Kidney (tissue), 13 donors: ENCODE measurements at regions not wholly inside any gene's neighbourhood (a gene's known extent, or its start where the extent isn't known, plus 50 kb on each side); places are given as distances from the start of the nearest gene placed in this dataset.

ENCODE experiments used
- DNase-seq, 5 donors: peaks; one replicate each; pipeline ENCODE4 v3.0.0-alpha.2; 2013 to 2020
- FAIRE-seq: peaks from 2 replicates; lab custom pipeline; 2012; peaks lifted over from hg19 to GRCh38; lab: Jason Lieb, UNC
- H3K27ac ChIP-seq, 2 donors: one replicate each; pipeline ENCODE4 v1.7.0; 2013; ENCODE audit warnings: low read depth in 2 of 2, low read length in 2 of 2, inconsistent platforms in 1 of 2
- H3K27me3 ChIP-seq: one replicate; pipeline ENCODE4 v1.7.1; 2013; ENCODE audit warnings: low read length, inconsistent platforms; ENCODE audit not compliant: control insufficient read depth, insufficient read depth
- H3K36me3 ChIP-seq, 3 donors: one replicate each; pipeline versions ENCODE4 v1.7.0 to v1.7.1; 2013; ENCODE audit warnings: low read length in 3 of 3, control low read depth in 1 of 3, inconsistent platforms in 1 of 3; ENCODE audit not compliant: insufficient read depth in 3 of 3, control insufficient read depth in 2 of 3
- H3K4me1 ChIP-seq, 3 donors: one replicate each; pipeline versions ENCODE4 v1.7.0 to v1.7.1; 2013; ENCODE audit warnings: low read length in 3 of 3, inconsistent platforms in 1 of 3, low read depth in 1 of 3; ENCODE audit not compliant: control insufficient read depth in 2 of 3, insufficient read depth in 2 of 3
- H3K4me3 ChIP-seq, 3 donors: one replicate each; pipeline versions ENCODE4 v1.7.0 to v1.8.1; 2013; ENCODE audit warnings: low read length in 3 of 3, control low read depth in 1 of 3, inconsistent platforms in 1 of 3
- H3K9ac ChIP-seq, 3 donors: one replicate each; pipeline versions ENCODE4 v1.7.0 to v1.7.1; 2013; ENCODE audit warnings: low read length in 3 of 3, control low read depth in 1 of 3, inconsistent platforms in 1 of 3
- H3K9me3 ChIP-seq, 3 donors: one replicate each; pipeline versions ENCODE4 v1.7.0 to v1.7.1; 2013; ENCODE audit warnings: low read length in 3 of 3, control low read depth in 1 of 3, inconsistent platforms in 1 of 3; ENCODE audit not compliant: control insufficient read depth in 2 of 3, insufficient read depth in 1 of 3
- CTCF ChIP-seq: IDR thresholded peaks from 3 replicates; pipeline ENCODE4 v1.5.1; 2012; ENCODE audit warnings: mild to moderate bottlenecking, moderate library complexity, borderline replicate concordance; ENCODE audit not compliant: insufficient read depth; ENCODE audit errors: extremely low read depth
- intact Hi-C: fragments of 100-400 bp; cut with DNase I; formaldehyde crosslinking; loops from one replicate; pipeline ENCODE4 v1.11.1; 2022
- donor health status: control.
- donor health status: control.
- donor health status: control.
- donor health status: control.
- donor health status: control.
- donor health status: DM: yes; HTN: yes; CAD: no.
- donor health status: Normal renal cell carcinoma (clear cell type).

- intact Hi-C loops = no loop called here
Measured at GRCh38 chr6:25170640-25171039, 108.5 kb upstream of the CARMIL1 start.

GRCh38 chr6:25171301-25171700 is 107.9 kb upstream of the CARMIL1 start:
- no peak for FAIRE-seq
- no peaks in the 10 kb centered on the region for H3K27me3 ChIP-seq
- no peak for TF ChIP-seq CTCF

More at GRCh38 chr6:25170640-25171039, 108.5 kb upstream of the CARMIL1 start:
- Histone ChIP-seq H3K4me1 (no peaks in the 10 kb centered on the region), H3K4me3 (no peak overlapping the region), H3K36me3 (no peaks in the 10 kb centered on the region), H3K9me3 (no peaks in the 10 kb centered on the region), H3K27ac (no peak overlapping the region), H3K9ac (no peak overlapping the region), H3K27me3 (no peaks in the 10 kb centered on the region)
- FAIRE-seq = no peak
- DNase-seq = no peak
- TF ChIP-seq CTCF = no peak

GRCh38 chr6:25172819-25173218 is 106.4 kb upstream of the CARMIL1 start:
- no peak for DNase-seq
- no peak overlapping the region for H3K27ac ChIP-seq
- no peak for TF ChIP-seq CTCF
- H3K9ac ChIP-seq = no peak overlapping the region
- no peaks in the 10 kb centered on the region for H3K9me3 ChIP-seq
- no peaks in the 10 kb centered on the region for H3K4me1 ChIP-seq
- no peaks in the 10 kb centered on the region for H3K27me3 ChIP-seq
- FAIRE-seq = no peak
- no peaks in the 10 kb centered on the region for H3K36me3 ChIP-seq
- no peak overlapping the region for H3K4me3 ChIP-seq
- intact Hi-C loops = no loop called here

More at GRCh38 chr6:25171301-25171700, 107.9 kb upstream of the CARMIL1 start:
- no peak overlapping the region for H3K27ac ChIP-seq
- H3K4me1 ChIP-seq = no peaks in the 10 kb centered on the region
- no peak overlapping the region for H3K9ac ChIP-seq
- intact Hi-C loops = no loop called here
- H3K4me3 ChIP-seq = no peak overlapping the region
- no peak for DNase-seq
- no peaks in the 10 kb centered on the region for H3K36me3 ChIP-seq
- H3K9me3 ChIP-seq = no peaks in the 10 kb centered on the region

DNA sequence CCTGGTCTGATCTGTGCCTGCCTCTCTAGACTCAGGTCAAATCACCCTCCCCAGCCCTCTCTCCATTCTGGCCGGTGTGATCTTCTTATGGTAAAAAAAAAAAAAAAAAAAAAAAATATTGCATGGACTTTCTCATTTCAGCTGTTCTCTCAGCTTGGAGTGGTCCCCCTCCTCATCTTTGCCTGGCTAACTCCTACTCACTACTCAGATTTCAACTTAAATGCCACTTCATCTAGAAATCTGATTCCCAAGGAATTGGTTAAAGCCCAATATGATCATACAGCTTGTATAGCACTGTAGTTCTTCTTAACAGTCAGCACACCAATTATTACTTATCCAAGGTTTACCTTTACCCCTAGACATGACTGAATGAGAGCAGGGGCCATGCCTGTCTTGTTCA is 105.9 kb upstream of the CARMIL1 start:
- intact Hi-C loops = no loop called here
- no peaks in the 10 kb centered on the region for H3K4me1 ChIP-seq
- H3K27me3 ChIP-seq = no peaks in the 10 kb centered on the region
- H3K4me3 ChIP-seq = no peak overlapping the region
- no peak for TF ChIP-seq CTCF
- no peaks in the 10 kb centered on the region for H3K9me3 ChIP-seq
- H3K9ac ChIP-seq = no peak overlapping the region
- H3K27ac ChIP-seq = no peak overlapping the region
- H3K36me3 ChIP-seq = no peaks in the 10 kb centered on the region
- DNase-seq (no peak), FAIRE-seq (no peak)
